ENCODE measurements at regions not wholly inside any gene's neighbourhood (a gene's known extent, or its start where the extent isn't known, plus 50 kb on each side); places are given as distances from the start of the nearest gene placed in this dataset.

DNA sequence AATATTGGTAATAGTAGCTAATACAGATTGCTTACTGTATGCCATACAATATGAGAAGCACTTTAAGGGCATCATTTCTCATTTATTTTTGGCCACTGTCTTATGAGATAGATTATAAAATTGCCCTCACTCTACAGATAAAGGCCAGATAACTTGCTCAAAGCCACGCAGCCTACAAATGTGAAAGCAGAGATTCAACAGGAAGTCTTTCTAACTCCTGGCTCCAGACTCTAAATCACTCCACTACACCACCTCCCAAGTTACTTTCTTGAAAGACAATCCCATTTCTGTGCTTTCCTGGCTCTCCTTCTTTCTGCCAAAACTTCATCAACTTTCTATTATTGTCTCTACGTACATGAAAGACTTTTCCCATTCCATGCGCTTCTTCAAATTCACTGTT is 194.7 kb downstream of the FBXO8 start:
- Mint-ChIP-seq H3K27ac (no peak overlapping the region), H3K4me3 (no peak overlapping the region), H3K36me3 (no peaks in the 10 kb centered on the region), H3K4me1 (peaks cover 27% of the 10 kb centered on the region), H3K9me3 (peaks cover 11% of the 10 kb centered on the region), H3K27me3 (ENCODE audit: low read depth) (no peaks in the 10 kb centered on the region)
- TF ChIP-seq, protein P1, sequence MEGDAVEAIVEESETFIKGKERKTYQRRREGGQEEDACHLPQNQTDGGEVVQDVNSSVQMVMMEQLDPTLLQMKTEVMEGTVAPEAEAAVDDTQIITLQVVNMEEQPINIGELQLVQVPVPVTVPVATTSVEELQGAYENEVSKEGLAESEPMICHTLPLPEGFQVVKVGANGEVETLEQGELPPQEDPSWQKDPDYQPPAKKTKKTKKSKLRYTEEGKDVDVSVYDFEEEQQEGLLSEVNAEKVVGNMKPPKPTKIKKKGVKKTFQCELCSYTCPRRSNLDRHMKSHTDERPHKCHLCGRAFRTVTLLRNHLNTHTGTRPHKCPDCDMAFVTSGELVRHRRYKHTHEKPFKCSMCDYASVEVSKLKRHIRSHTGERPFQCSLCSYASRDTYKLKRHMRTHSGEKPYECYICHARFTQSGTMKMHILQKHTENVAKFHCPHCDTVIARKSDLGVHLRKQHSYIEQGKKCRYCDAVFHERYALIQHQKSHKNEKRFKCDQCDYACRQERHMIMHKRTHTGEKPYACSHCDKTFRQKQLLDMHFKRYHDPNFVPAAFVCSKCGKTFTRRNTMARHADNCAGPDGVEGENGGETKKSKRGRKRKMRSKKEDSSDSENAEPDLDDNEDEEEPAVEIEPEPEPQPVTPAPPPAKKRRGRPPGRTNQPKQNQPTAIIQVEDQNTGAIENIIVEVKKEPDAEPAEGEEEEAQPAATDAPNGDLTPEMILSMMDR (IDR thresholded peaks at IDR 0.05; ENCODE audit: unreplicated experiment) = no peak
- DNase-seq (ENCODE audit: low spot score in 2 of 2, unreplicated experiment in 2 of 2) = no peak

DNA sequence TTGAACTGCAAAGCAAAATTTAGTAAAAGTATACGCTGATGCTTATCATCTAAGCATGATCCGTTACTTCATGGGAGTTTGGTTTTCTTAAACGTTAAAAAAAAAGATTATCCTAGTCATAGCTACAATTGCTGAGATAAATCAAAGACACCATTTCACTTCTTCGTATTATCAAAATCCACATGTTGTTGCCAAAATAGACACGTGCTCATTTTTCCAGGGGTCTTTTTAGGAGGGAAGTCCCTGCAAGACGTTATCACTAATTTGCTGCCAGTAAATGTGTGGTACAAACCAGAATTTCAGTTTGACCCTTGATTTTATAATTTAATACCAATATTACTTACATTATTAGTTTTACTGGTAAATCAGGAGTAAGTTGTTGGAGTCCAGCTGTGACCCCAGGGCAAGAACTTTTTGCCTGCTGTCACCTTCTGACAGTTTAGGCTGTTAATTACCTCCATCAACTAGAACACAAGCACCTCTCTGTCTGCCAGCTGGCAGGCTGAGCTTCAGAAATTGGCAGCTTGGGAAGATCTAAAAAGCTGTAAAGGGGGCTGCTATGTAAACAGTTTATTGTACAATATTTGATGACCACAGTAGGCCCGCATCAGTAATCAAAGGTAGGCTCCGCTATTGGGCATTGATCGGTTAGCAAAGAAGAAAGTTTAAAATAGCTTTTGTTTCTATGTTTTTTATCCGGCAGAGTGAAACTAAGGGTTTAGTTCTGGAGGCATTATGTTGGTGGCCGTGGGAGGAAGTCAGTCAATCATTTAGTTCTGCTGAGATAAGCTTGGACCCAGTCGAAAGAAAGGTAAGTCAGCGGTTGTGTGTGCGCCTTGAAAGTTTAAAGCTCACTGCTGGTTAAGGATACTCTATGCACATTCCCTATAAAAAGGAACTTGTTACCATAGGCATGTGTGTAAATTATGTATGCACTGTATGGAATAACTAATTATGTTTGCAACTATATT is 196.4 kb downstream of the FBXO8 start:
- TF ChIP-seq, protein P1 (IDR thresholded peaks at IDR 0.05; ENCODE audit: unreplicated experiment) = no peak
- Mint-ChIP-seq H3K36me3 (no peaks in the 10 kb centered on the region), H3K27ac (no peak overlapping the region), H3K4me3 (no peak overlapping the region), H3K9me3 (peaks cover under 1% of the 10 kb centered on the region), H3K4me1 (peaks cover 27% of the 10 kb centered on the region), H3K27me3 (ENCODE audit: low read depth) (no peaks in the 10 kb centered on the region)
- no peak for DNase-seq (ENCODE audit: low spot score in 2 of 2, unreplicated experiment in 2 of 2)

DNA sequence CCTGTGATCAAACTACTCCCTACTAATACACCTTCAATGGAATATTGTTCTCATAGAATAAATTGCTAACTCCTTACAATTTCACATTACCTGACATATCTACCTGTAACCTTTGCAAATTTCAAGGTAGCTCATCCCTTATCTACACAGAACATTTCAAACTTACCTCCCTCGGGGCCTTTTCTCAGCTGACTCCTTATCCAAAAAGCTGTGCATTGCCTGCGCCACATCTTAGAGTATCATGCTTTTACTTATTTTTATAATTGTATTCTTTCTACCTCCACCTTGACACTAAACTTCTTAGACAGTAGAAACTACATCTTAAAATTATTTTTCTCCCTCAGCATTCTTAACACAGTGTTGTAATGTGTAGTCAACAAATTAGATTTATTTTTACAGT is 198.5 kb downstream of the FBXO8 start:
- H3K4me1 Mint-ChIP-seq = peaks cover 27% of the 10 kb centered on the region
- no peak for DNase-seq (ENCODE audit: low spot score in 2 of 2, unreplicated experiment in 2 of 2)
- TF ChIP-seq, protein P1 (IDR thresholded peaks at IDR 0.05; ENCODE audit: unreplicated experiment) = no peak
- no peaks in the 10 kb centered on the region for H3K27me3 Mint-ChIP-seq (ENCODE audit: low read depth)
- no peaks in the 10 kb centered on the region for H3K36me3 Mint-ChIP-seq
- H3K9me3 Mint-ChIP-seq = no peaks in the 10 kb centered on the region
- no peak overlapping the region for H3K4me3 Mint-ChIP-seq
- H3K27ac Mint-ChIP-seq = no peak overlapping the region

DNA sequence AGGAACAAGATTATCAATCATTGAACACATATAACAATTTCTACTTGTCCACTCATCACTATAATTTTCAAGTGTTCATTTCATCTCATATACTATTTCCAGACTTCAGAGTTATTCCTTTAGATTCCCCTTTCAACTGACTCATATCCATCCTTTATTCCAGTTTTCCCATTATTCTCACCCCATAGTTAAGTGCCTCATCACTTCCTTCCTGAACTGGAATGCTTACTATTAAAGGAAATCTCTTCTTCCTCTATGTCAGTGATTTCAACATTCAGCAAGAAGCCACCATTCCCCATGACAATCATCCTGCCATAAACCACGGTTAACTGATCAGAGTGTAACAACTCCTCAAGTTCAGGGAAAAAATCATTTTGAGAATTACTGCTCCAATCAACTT is 198.9 kb downstream of the FBXO8 start:
- Mint-ChIP-seq H3K27ac (no peak overlapping the region), H3K4me3 (no peak overlapping the region)

DNA sequence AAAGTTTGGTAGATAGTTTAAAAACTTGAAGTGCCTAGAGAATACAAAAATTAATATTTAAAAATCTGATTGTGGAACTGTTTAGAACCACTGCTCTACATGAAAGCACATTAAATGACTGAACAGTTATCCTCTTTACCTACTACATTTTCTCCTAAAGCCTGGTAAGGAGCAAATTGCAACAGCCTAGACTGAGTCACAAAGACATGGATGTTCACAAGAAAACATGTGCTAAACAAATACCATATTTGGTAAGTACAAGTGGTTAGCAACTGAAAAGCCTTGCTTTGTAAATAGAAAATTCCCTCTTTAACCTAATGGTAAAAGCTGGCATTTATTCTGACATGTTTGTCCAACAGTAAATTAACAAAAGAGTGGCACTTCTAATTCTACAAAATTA is 203.1 kb downstream of the FBXO8 start:
- Mint-ChIP-seq H3K9me3 (no peaks in the 10 kb centered on the region), H3K4me3 (no peak overlapping the region), H3K36me3 (no peaks in the 10 kb centered on the region), H3K4me1 (peaks cover 7% of the 10 kb centered on the region), H3K27me3 (ENCODE audit: low read depth) (peaks cover 9% of the 10 kb centered on the region), H3K27ac (no peak overlapping the region)
- no peak for DNase-seq (ENCODE audit: low spot score in 2 of 2, unreplicated experiment in 2 of 2)
- TF ChIP-seq, protein P1 (IDR thresholded peaks at IDR 0.05; ENCODE audit: unreplicated experiment) = no peak

More for the DNA sequence above, 198.9 kb downstream of the FBXO8 start:
- TF ChIP-seq, protein P1 (IDR thresholded peaks at IDR 0.05; ENCODE audit: unreplicated experiment) = no peak
- DNase-seq (ENCODE audit: low spot score in 2 of 2, unreplicated experiment in 2 of 2) = no peak
- no peaks in the 10 kb centered on the region for H3K9me3 Mint-ChIP-seq
- H3K27me3 Mint-ChIP-seq (ENCODE audit: low read depth) = no peaks in the 10 kb centered on the region
- peaks cover 23% of the 10 kb centered on the region for H3K4me1 Mint-ChIP-seq
- no peaks in the 10 kb centered on the region for H3K36me3 Mint-ChIP-seq

Measured in mesothelial cell of epicardium (in vitro differentiated cells).